Sigmoid colon (tissue), 6 donors: ENCODE measurements at regions not wholly inside any gene's neighbourhood (a gene's known extent, or its start where the extent isn't known, plus 50 kb on each side); places are given as distances from the start of the nearest gene placed in this dataset.

Source experiments
- DNase-seq: peaks from one replicate; pipeline ENCODE4 v3.0.0-alpha.2; 2019
- H3K27ac ChIP-seq, 4 donors: fragments of 200-600 bp; sonication (generic); one replicate each; pipeline ENCODE4 v1.5.1; 2016 to 2019; ENCODE audit warnings: mild to moderate bottlenecking in 1 of 4
- H3K27me3 ChIP-seq, 3 donors: fragments of 200-600 bp; sonication (generic); one replicate each; pipeline ENCODE4 v1.5.1; 2019; ENCODE audit warnings: mild to moderate bottlenecking in 1 of 3
- H3K36me3 ChIP-seq, 4 donors: fragments of 200-600 bp; sonication (generic); one replicate each; pipeline ENCODE4 v1.5.1; 2016 to 2019
- H3K4me1 ChIP-seq, 4 donors: fragments of 200-600 bp; sonication (generic); one replicate each; pipeline ENCODE4 v1.5.1; 2017 to 2019
- H3K4me3 ChIP-seq, 4 donors: fragments of 200-600 bp; sonication (generic); one replicate each; pipeline ENCODE4 v1.5.1; 2017 to 2019; ENCODE audit warnings: mild to moderate bottlenecking in 2 of 4, moderate library complexity in 1 of 4
- H3K9me3 ChIP-seq, 4 donors: fragments of 200-600 bp in 3 of 4; sonication (generic) in 3 of 4; one replicate each; pipeline versions ENCODE4 v1.5.1 to v1.6.1; 2013 to 2019
- EP300 ChIP-seq, 4 donors: sonication (generic); formaldehyde crosslinking; IDR thresholded peaks; one replicate each; pipeline ENCODE4 v1.6.1; 2017; ENCODE audit warnings: antibody characterized with exemption in 4 of 4
- POLR2A ChIP-seq, 2 donors: fragments of 450-650 bp; IDR thresholded peaks; one replicate each; pipeline ENCODE4 v1.6.1; 2016; ENCODE audit warnings: antibody characterized with exemption in 2 of 2, mild to moderate bottlenecking in 2 of 2, moderate library complexity in 2 of 2
- POLR2AphosphoS5 ChIP-seq, 4 donors: sonication (generic); formaldehyde crosslinking; IDR thresholded peaks; one replicate each; pipeline ENCODE4 v1.6.1; 2017; ENCODE audit warnings: antibody characterized with exemption in 4 of 4
- WGBS, 2 donors: extraction: QIAGEN DNeasy Blood & Tissue Kit; methylation state at CpG; one replicate each; pipeline ENCODE4 v1.1.7; 2013; 5-methylcytosine and 5-hydroxymethylcytosine counted together
- intact Hi-C: fragments of 100-400 bp; cut with DNase I; formaldehyde crosslinking; loops from one replicate; pipeline ENCODE4 v1.15.1; 2023
- TF ChIP-seq, protein P1 (sequence below), 4 experiments: fragments of 450-650 bp in 3 of 4; fragments of 200-600 bp in 1 of 4; IDR thresholded peaks; one replicate each; pipeline ENCODE4 v1.5.1; 2016 to 2019; ENCODE audit warnings: antibody characterized with exemption in 4 of 4, mild to moderate bottlenecking in 3 of 4, moderate library complexity in 2 of 4
- donor health status: healthy with polysubstance abuse.
- donor health status: healthy.

DNA sequence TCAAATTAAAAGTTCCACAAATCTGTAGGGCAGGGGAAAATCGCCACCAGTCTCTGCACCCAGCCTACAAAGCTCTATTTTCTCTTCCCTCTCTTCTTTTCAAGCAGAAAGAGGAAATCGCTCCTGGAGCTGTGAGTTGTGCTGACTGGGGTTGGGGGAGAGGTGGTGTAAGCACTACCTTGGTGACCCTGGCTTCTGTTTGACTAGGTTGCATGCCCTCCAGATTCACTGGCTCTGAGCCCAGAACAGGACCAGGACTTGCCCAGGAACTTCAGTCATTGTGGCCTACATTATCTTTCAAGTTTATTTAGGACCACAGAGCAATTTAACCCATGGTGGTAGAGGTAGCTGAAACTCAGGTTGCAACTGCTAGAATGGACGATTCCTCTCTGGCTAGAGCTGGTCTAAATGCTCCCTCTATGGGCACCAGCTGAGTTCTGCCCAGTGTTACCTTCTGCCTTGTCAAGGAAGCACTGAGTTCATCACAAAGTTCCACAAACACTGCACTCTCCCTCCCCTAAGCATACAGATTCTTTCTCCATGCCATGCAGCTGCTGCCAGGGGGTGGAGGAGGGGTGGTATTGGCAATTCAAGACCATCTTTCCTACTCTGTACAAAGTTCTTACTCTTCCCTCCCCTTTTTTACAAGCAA, 122.0 kb upstream of the BMP5 start:
- no peaks in the 10 kb centered on the region for H3K4me1 ChIP-seq
- peaks cover 0 to 2% (median 0%) of the 10 kb centered on the region in 4 donors for H3K9me3 ChIP-seq
- no peaks in the 10 kb centered on the region for H3K36me3 ChIP-seq
- DNase-seq: no peak
- no peak overlapping the region for H3K27ac ChIP-seq
- WGBS, 2 donors: 68 to 76% methylated on average over 3 of the region's 3 CpGs
- no peak overlapping the region for H3K4me3 ChIP-seq
- intact Hi-C loops: no loop called here
- no peak for TF ChIP-seq POLR2A (IDR thresholded peaks at IDR 0.05)
- no peak for TF ChIP-seq POLR2AphosphoS5 (IDR thresholded peaks at IDR 0.05)
- TF ChIP-seq, protein P1, sequence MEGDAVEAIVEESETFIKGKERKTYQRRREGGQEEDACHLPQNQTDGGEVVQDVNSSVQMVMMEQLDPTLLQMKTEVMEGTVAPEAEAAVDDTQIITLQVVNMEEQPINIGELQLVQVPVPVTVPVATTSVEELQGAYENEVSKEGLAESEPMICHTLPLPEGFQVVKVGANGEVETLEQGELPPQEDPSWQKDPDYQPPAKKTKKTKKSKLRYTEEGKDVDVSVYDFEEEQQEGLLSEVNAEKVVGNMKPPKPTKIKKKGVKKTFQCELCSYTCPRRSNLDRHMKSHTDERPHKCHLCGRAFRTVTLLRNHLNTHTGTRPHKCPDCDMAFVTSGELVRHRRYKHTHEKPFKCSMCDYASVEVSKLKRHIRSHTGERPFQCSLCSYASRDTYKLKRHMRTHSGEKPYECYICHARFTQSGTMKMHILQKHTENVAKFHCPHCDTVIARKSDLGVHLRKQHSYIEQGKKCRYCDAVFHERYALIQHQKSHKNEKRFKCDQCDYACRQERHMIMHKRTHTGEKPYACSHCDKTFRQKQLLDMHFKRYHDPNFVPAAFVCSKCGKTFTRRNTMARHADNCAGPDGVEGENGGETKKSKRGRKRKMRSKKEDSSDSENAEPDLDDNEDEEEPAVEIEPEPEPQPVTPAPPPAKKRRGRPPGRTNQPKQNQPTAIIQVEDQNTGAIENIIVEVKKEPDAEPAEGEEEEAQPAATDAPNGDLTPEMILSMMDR (IDR thresholded peaks at IDR 0.05): no peak
- TF ChIP-seq EP300 (IDR thresholded peaks at IDR 0.05): no peak
- no peaks in the 10 kb centered on the region for H3K27me3 ChIP-seq

GRCh38 chr6:55994531-55994930, 119.1 kb upstream of the BMP5 start:
- Histone ChIP-seq H3K27me3 (no peaks in the 10 kb centered on the region), H3K27ac (no peak overlapping the region), H3K4me3 (no peak overlapping the region), H3K9me3 (peaks cover 0 to 2% (median 0%) of the 10 kb centered on the region in 4 donors), H3K4me1 (no peaks in the 10 kb centered on the region), H3K36me3 (no peaks in the 10 kb centered on the region)
- intact Hi-C loops: no loop called here
- TF ChIP-seq EP300 (IDR thresholded peaks at IDR 0.05) (no peak), POLR2A (IDR thresholded peaks at IDR 0.05) (no peak), POLR2AphosphoS5 (IDR thresholded peaks at IDR 0.05) (no peak)
- TF ChIP-seq, protein P1 (IDR thresholded peaks at IDR 0.05): no peak
- DNase-seq: no peak
- WGBS, 2 donors: 55 to 86% methylated on average over 3 of the region's 3 CpGs

GRCh38 chr6:55993418-55993817, 118.0 kb upstream of the BMP5 start:
- no peak for DNase-seq
- 60 to 76% methylated on average over 2 of the region's 2 CpGs for WGBS, 2 donors
- H3K36me3 ChIP-seq: no peaks in the 10 kb centered on the region
- H3K27me3 ChIP-seq: no peaks in the 10 kb centered on the region
- H3K9me3 ChIP-seq: peaks cover 0 to 2% (median 0%) of the 10 kb centered on the region in 4 donors
- TF ChIP-seq, protein P1 (IDR thresholded peaks at IDR 0.05): no peak
- TF ChIP-seq POLR2A (IDR thresholded peaks at IDR 0.05): no peak
- no peak for TF ChIP-seq EP300 (IDR thresholded peaks at IDR 0.05)
- no peak for TF ChIP-seq POLR2AphosphoS5 (IDR thresholded peaks at IDR 0.05)
- intact Hi-C loops: no loop called here
- H3K4me1 ChIP-seq: no peaks in the 10 kb centered on the region
- no peak overlapping the region for H3K4me3 ChIP-seq
- H3K27ac ChIP-seq: no peak overlapping the region

- Histone ChIP-seq H3K36me3 (no peaks in the 10 kb centered on the region), H3K4me3 (no peak overlapping the region)
- intact Hi-C loops: no loop called here
Observed at GRCh38 chr6:55992546-55992945, 117.2 kb upstream of the BMP5 start.

More at GRCh38 chr6:55992546-55992945, 117.2 kb upstream of the BMP5 start:
- Histone ChIP-seq H3K9me3 (peaks cover 0 to 2% (median 0%) of the 10 kb centered on the region in 4 donors), H3K27ac (no peak overlapping the region), H3K27me3 (no peaks in the 10 kb centered on the region), H3K4me1 (no peaks in the 10 kb centered on the region)
- no peak for TF ChIP-seq POLR2A (IDR thresholded peaks at IDR 0.05)
- TF ChIP-seq EP300 (IDR thresholded peaks at IDR 0.05): no peak
- TF ChIP-seq POLR2AphosphoS5 (IDR thresholded peaks at IDR 0.05): no peak
- TF ChIP-seq, protein P1 (IDR thresholded peaks at IDR 0.05): no peak
- no peak for DNase-seq
